BLaER1 (cell line): ENCODE measurements at regions not wholly inside any gene's neighbourhood (a gene's known extent, or its start where the extent isn't known, plus 50 kb on each side); places are given as distances from the start of the nearest gene placed in this dataset.
A peak's percentile ranks its signal among the peaks of the same experiment; 100 is the strongest.

Experiments
- H3K27ac ChIP-seq: shearing (Covaris generic); formaldehyde crosslinking; 2 replicates; pipeline ENCODE4 v1.8.1; 2022
- H3K27me3 ChIP-seq: shearing (Covaris generic); formaldehyde crosslinking; 2 replicates; pipeline ENCODE4 v1.8.1; 2022
- H3K36me3 ChIP-seq: shearing (Covaris generic); formaldehyde crosslinking; 2 replicates; pipeline ENCODE4 v1.8.1; 2022
- H3K4me1 ChIP-seq: shearing (Covaris generic); formaldehyde crosslinking; 2 replicates; pipeline ENCODE4 v1.8.1; 2022
- H3K4me2 ChIP-seq: shearing (Covaris generic); formaldehyde crosslinking; 2 replicates; pipeline ENCODE4 v1.8.1; 2022
- H3K4me3 ChIP-seq: shearing (Covaris generic); formaldehyde crosslinking; 2 replicates; pipeline ENCODE4 v1.8.1; 2022
- H3K9ac ChIP-seq: shearing (Covaris generic); formaldehyde crosslinking; 2 replicates; pipeline ENCODE4 v1.8.1; 2022
- H3K9me3 ChIP-seq: shearing (Covaris generic); formaldehyde crosslinking; 2 replicates; pipeline ENCODE4 v1.8.1; 2022
- H4K20me1 ChIP-seq: shearing (Covaris generic); formaldehyde crosslinking; 2 replicates; pipeline ENCODE4 v1.8.1; 2022
- Cebpa-rat ChIP-seq: shearing (Covaris generic); IDR thresholded peaks from 2 replicates; pipeline ENCODE4 v1.8.1; 2022

- Histone ChIP-seq H3K27me3 (no peaks in the 10 kb centered on the region), H3K4me2 (peak overlapping the region; percentile 78), H3K9ac (peak overlapping the region; percentile 81), H3K4me3 (peak overlapping the region; percentile 70), H3K9me3 (peaks cover 17% of the 10 kb centered on the region), H3K27ac (peak overlapping the region; percentile 87), H4K20me1 (no peaks in the 10 kb centered on the region), H3K36me3 (peaks cover 8% of the 10 kb centered on the region; the same call in 1 of the 2 replicates), H3K4me1 (peaks cover 56% of the 10 kb centered on the region)
- no peak for TF ChIP-seq Cebpa-rat
These were observed 127.3 kb downstream of the DLL1 start for GRCh38 chr6:170163405-170164170.

DNA sequence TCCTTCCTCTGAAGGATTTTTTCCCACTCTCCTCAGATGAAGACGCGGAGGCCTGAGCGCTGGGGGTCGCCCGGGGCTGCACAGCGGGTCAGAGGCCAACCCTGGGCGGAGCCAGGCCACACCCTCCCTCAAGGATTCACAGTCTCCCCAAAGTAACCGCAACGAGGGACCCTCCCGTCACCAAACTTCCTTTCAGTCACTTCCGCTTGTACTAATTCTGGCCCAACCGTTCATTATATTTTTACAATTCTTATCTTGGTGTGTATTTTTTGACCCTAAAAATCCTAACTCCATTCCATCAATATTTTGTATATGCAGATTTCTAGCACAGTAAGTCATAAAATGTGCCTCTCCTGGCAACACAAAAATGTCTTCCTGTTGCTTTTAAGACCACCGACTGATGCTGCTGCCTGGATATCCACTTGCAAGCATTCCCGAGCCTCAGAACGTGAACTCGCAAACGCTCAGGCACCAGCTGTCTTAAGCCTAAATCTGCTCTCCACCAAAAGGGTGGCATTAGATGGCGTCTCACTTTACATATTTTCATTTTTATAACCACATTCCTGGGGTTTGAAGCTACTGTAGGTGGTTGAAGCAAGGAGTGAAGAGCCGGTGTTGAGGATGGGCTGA, 128.0 kb downstream of the DLL1 start:
- TF ChIP-seq Cebpa-rat: no peak
- H3K4me3 ChIP-seq: peak overlapping the region; percentile 70
- H3K27ac ChIP-seq: peak overlapping the region; percentile 87
- peaks cover 10% of the 10 kb centered on the region for H3K9me3 ChIP-seq
- no peaks in the 10 kb centered on the region for H3K27me3 ChIP-seq
- H3K36me3 ChIP-seq: peaks cover 8% of the 10 kb centered on the region; the same call in 1 of the 2 replicates
- H4K20me1 ChIP-seq: no peaks in the 10 kb centered on the region
- H3K9ac ChIP-seq: peak overlapping the region; percentile 81
- peaks cover 56% of the 10 kb centered on the region for H3K4me1 ChIP-seq
- peak overlapping the region; percentile 78 for H3K4me2 ChIP-seq

DNA sequence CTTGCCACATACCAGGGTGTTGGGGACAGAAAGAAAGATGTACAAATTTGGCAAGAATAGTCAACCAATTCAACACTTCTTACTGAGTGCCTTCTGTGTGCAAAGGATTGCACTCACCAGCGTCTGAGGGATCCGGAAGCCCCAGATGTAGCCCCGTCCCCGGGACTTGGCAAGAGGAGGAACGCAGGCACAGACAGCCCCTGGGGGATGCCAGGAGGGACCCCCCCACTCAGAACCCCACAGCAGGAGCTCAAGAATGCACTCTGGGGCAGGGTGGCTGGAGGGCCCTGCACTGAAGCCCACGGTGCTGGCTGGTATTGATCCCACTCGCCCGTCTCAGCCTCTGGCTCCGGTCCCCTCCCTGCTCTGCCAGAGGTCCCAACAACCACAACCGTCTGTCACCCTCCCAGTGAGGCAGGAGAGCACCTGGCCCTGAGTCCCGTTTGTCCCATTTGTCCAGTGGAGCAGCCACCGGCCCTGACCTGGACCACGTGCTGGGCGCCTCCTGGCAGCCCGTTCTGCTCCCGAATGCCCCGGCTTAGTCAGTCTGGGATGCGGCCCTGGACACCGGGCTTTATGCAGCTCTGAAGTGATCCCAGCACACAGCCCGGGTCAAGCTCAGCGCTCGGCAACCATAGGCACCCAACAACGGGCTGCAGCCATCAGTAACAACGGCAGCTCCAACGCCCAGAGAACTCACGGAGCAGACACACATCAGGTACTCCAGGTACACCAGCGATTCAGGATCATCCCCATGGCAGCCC, 128.7 kb downstream of the DLL1 start:
- Histone ChIP-seq H3K4me1 (peaks cover 59% of the 10 kb centered on the region), H3K27me3 (no peaks in the 10 kb centered on the region), H3K9ac (peak overlapping the region; percentile 81)

GRCh38 chr6:170160628-170161611, 130.0 kb downstream of the DLL1 start:
- H3K9ac ChIP-seq: peak overlapping the region; percentile 81
- peaks cover 70% of the 10 kb centered on the region for H3K4me1 ChIP-seq
- H3K27me3 ChIP-seq: no peaks in the 10 kb centered on the region
- H4K20me1 ChIP-seq: 0 out of 2 replicates have a peak, but pooled peaks cover 8% of the 10 kb centered on the region
- H3K9me3 ChIP-seq: no peaks in the 10 kb centered on the region
- peaks cover 8% of the 10 kb centered on the region; the same call in 1 of the 2 replicates for H3K36me3 ChIP-seq
- no peak for TF ChIP-seq Cebpa-rat
- H3K4me2 ChIP-seq: peak overlapping the region; percentile 78
- peak overlapping the region; percentile 87; the same call in 1 of the 2 replicates for H3K27ac ChIP-seq
- peak overlapping the region; percentile 70 for H3K4me3 ChIP-seq

More for the DNA sequence above, 128.7 kb downstream of the DLL1 start:
- Histone ChIP-seq H3K27ac (peak overlapping the region; percentile 87), H3K4me3 (peak overlapping the region; percentile 70), H3K36me3 (peaks cover 8% of the 10 kb centered on the region; the same call in 1 of the 2 replicates), H3K4me2 (peak overlapping the region; percentile 78), H4K20me1 (no peaks in the 10 kb centered on the region), H3K9me3 (peaks cover 4% of the 10 kb centered on the region; the same call in 1 of the 2 replicates)
- no peak for TF ChIP-seq Cebpa-rat

- Histone ChIP-seq H3K27me3 (no peaks in the 10 kb centered on the region), H3K4me1 (peaks cover 66% of the 10 kb centered on the region), H3K9ac (no peak overlapping the region), H3K27ac (peak overlapping the region; percentile 35; the same call in 1 of the 2 replicates), H3K9me3 (no peaks in the 10 kb centered on the region), H4K20me1 (0 out of 2 replicates have a peak, but pooled peaks cover 8% of the 10 kb centered on the region), H3K36me3 (peaks cover 8% of the 10 kb centered on the region; the same call in 1 of the 2 replicates), H3K4me2 (peak overlapping the region; percentile 78), H3K4me3 (peak overlapping the region; percentile 25; the same call in 1 of the 2 replicates)
- TF ChIP-seq Cebpa-rat: no peak
These were observed 130.7 kb downstream of the DLL1 start for GRCh38 chr6:170160031-170160627.

GRCh38 chr6:170159022-170159965, 131.6 kb downstream of the DLL1 start:
- peak overlapping the region; percentile 35; the same call in 1 of the 2 replicates for H3K27ac ChIP-seq
- TF ChIP-seq Cebpa-rat: no peak
- peaks cover 8% of the 10 kb centered on the region; the same call in 1 of the 2 replicates for H3K36me3 ChIP-seq
- H3K4me2 ChIP-seq: peak overlapping the region; percentile 78
- peaks cover 58% of the 10 kb centered on the region for H3K4me1 ChIP-seq
- no peak overlapping the region for H3K9ac ChIP-seq
- no peaks in the 10 kb centered on the region for H3K9me3 ChIP-seq
- no peaks in the 10 kb centered on the region for H3K27me3 ChIP-seq
- H4K20me1 ChIP-seq: 0 out of 2 replicates have a peak, but pooled peaks cover 8% of the 10 kb centered on the region
- peak overlapping the region; percentile 25; the same call in 1 of the 2 replicates for H3K4me3 ChIP-seq

DNA sequence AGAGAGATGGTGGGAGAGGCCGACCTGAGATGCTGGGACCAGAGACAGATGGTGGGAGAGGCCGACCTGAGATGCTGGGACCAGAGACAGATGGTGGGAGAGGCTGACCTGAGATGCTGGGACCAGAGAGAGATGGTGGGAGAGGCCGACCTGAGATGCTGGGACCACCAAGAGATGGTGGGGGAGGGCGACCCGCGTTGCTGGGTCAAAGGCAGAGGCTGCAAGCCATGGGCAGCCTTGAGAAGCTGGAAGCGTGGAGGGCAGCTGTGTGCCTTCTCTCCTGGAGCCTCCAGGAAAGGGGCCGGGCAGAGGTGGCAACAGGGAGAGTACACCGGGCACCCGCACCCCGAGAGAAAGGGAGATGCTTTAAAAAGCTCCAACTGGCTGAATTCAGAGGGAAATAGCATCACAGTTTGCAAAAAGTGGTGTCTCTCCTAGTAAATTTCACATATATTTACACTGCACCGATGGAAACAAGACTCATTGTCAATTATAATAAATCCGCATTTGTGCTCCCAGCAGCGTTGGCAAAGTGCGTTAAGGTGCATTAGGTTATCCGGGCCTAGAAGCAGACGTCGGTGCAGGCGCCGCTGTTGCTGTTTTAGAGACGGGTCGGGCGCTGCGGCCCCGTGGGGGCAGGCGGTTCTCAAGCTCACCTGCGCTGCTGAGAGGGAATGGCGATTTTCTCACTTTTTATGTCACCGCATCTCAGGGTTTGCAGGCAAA, 132.4 kb downstream of the DLL1 start:
- Histone ChIP-seq H3K9me3 (no peaks in the 10 kb centered on the region), H3K4me1 (peaks cover 56% of the 10 kb centered on the region), H3K9ac (no peak overlapping the region), H3K27me3 (no peaks in the 10 kb centered on the region), H3K27ac (no peak overlapping the region), H3K4me3 (no peak overlapping the region), H3K4me2 (no peak overlapping the region), H3K36me3 (peaks cover 8% of the 10 kb centered on the region; the same call in 1 of the 2 replicates), H4K20me1 (0 out of 2 replicates have a peak, but pooled peaks cover 8% of the 10 kb centered on the region)
- no peak for TF ChIP-seq Cebpa-rat
